HG03060 (cell line): ENCODE measurements at regions not wholly inside any gene's neighbourhood (a gene's known extent, or its start where the extent isn't known, plus 50 kb on each side); places are given as distances from the start of the nearest gene placed in this dataset.
"Not testable (repeated sequence)": the region's sequence is repeated elsewhere in the genome, so short reads cannot be mapped to it uniquely, and the experiment has no call there.

Source experiments
- ATAC-seq: cut with Tn5 transposase; IDR thresholded peaks from one replicate; pipeline ENCODE4 v1.9.1; 2021; ENCODE audit warnings: low read depth, moderate number of reproducible peaks; ENCODE audit not compliant: unreplicated experiment

- no peak for ATAC-seq
Measured at GRCh38 chr6:18585032-18585573, 198.0 kb downstream of the RNF144B start.

GRCh38 chr6:18586133-18586532 is 199.0 kb downstream of the RNF144B start:
- ATAC-seq = no peak

GRCh38 chr6:18595774-18596530 is 208.8 kb downstream of the RNF144B start:
- no peak for ATAC-seq

GRCh38 chr6:18596531-18596835 is 209.3 kb downstream of the RNF144B start:
- ATAC-seq = no peak

GRCh38 chr6:18598551-18599264 is 211.6 kb downstream of the RNF144B start:
- ATAC-seq = no peak

- ATAC-seq = no peak
Measured at GRCh38 chr6:18600255-18600654, 213.1 kb downstream of the RNF144B start.

- ATAC-seq = no peak
Measured at GRCh38 chr6:18601516-18602020, 214.4 kb downstream of the RNF144B start.

- ATAC-seq = no peak
Measured at GRCh38 chr6:18602931-18603330, 215.8 kb downstream of the RNF144B start.

- ATAC-seq = no peak
Measured at GRCh38 chr6:18603361-18603760, 216.2 kb downstream of the RNF144B start.

GRCh38 chr6:18605841-18606240 is 218.7 kb downstream of the RNF144B start:
- no peak for ATAC-seq

- ATAC-seq = no peak
Measured at GRCh38 chr6:18609715-18610114, 222.6 kb downstream of the RNF144B start.

- ATAC-seq = no peak
Measured at GRCh38 chr6:18613319-18613925, 226.3 kb downstream of the RNF144B start.

GRCh38 chr6:18629571-18629970 is 242.4 kb downstream of the RNF144B start:
- no peak for ATAC-seq

GRCh38 chr6:18632670-18633410 is 245.7 kb downstream of the RNF144B start:
- no peak for ATAC-seq

- no peak for ATAC-seq
Measured at GRCh38 chr6:18634912-18635311, 247.8 kb downstream of the RNF144B start.

GRCh38 chr6:18640134-18640533 is 253.0 kb downstream of the RNF144B start:
- no peak for ATAC-seq

- no peak for ATAC-seq
Measured at GRCh38 chr6:18640754-18641153, 253.6 kb downstream of the RNF144B start.

- no peak for ATAC-seq
Measured at GRCh38 chr6:18654821-18655220, 267.7 kb downstream of the RNF144B start.

GRCh38 chr6:18656506-18656905 is 269.4 kb downstream of the RNF144B start:
- ATAC-seq = no peak

- ATAC-seq = not testable (repeated sequence)
Measured at GRCh38 chr6:18659994-18660393, 272.8 kb downstream of the RNF144B start.

- ATAC-seq = no peak
Measured at GRCh38 chr6:18663011-18663410, 275.9 kb downstream of the RNF144B start.
